Ascending aorta (tissue), 2 donors: ENCODE measurements at regions not wholly inside any gene's neighbourhood (a gene's known extent, or its start where the extent isn't known, plus 50 kb on each side); places are given as distances from the start of the nearest gene placed in this dataset.

Experiments
- DNase-seq, 2 donors: peaks; one replicate each; pipeline ENCODE4 v3.0.0-alpha.2; 2019; ENCODE audit warnings: low spot score in 2 of 2
- H3K27ac ChIP-seq, 2 donors: fragments of 200-600 bp; sonication (generic); one replicate each; pipeline ENCODE4 v1.5.1; 2016 to 2017; ENCODE audit warnings: mild to moderate bottlenecking in 1 of 2
- H3K27me3 ChIP-seq: fragments of 200-600 bp; sonication (generic); one replicate; pipeline ENCODE4 v1.5.1; 2017
- H3K36me3 ChIP-seq, 2 donors: fragments of 200-600 bp; sonication (generic); one replicate each; pipeline ENCODE4 v1.5.1; 2016
- H3K4me1 ChIP-seq, 2 donors: fragments of 200-600 bp; sonication (generic); one replicate each; pipeline ENCODE4 v1.5.1; 2016 to 2017; ENCODE audit warnings: mild to moderate bottlenecking in 1 of 2
- H3K4me3 ChIP-seq, 2 donors: fragments of 200-600 bp; sonication (generic); one replicate each; pipeline ENCODE4 v1.5.1; 2016 to 2017; ENCODE audit warnings: mild to moderate bottlenecking in 1 of 2
- H3K9me3 ChIP-seq, 2 donors: fragments of 200-600 bp; sonication (generic); one replicate each; pipeline ENCODE4 v1.5.1; 2016
- intact Hi-C: fragments of 100-400 bp; cut with DNase I; formaldehyde crosslinking; loops from one replicate; pipeline ENCODE4 v1.15.1; 2023
- TF ChIP-seq, protein P1 (sequence below), 3 experiments: fragments of 200-600 bp in 2 of 3; fragments of 450-650 bp in 1 of 3; sonication (generic) in 2 of 3; IDR thresholded peaks; one replicate each; pipeline ENCODE4 v1.5.1; 2016 to 2019; ENCODE audit warnings: antibody characterized with exemption in 3 of 3, mild to moderate bottlenecking in 1 of 3, moderate library complexity in 1 of 3

DNA sequence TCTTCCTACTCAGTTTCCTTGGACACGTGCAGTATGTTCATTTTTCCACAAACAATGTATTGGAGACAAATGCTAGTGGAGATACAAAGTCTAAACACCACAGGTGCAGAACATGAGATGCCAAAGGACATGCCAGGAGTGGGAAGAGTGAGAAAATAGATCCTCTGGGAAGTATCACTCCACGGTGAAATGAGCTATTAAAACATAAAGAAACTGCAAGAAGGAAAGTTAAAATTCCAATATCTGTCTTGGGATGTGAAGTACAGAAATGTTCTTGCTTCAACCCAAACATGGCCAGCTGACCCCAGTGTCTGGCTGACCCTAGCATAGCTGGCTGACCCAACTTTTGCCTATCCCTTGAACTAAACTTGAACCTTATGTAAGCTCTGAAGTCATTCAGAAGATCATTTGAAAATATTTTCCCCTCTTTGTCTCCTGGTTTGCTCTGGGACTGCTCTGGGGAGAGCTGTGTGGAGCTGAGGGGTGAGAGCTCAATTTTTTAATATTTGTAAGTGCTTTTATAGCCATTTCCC, 59.5 kb downstream of the FZD1 start:
- no peaks in the 10 kb centered on the region for H3K4me1 ChIP-seq
- H3K9me3 ChIP-seq: no peaks in the 10 kb centered on the region
- H3K27me3 ChIP-seq: no peaks in the 10 kb centered on the region
- DNase-seq: no peak
- no peaks in the 10 kb centered on the region for H3K36me3 ChIP-seq
- TF ChIP-seq, protein P1, sequence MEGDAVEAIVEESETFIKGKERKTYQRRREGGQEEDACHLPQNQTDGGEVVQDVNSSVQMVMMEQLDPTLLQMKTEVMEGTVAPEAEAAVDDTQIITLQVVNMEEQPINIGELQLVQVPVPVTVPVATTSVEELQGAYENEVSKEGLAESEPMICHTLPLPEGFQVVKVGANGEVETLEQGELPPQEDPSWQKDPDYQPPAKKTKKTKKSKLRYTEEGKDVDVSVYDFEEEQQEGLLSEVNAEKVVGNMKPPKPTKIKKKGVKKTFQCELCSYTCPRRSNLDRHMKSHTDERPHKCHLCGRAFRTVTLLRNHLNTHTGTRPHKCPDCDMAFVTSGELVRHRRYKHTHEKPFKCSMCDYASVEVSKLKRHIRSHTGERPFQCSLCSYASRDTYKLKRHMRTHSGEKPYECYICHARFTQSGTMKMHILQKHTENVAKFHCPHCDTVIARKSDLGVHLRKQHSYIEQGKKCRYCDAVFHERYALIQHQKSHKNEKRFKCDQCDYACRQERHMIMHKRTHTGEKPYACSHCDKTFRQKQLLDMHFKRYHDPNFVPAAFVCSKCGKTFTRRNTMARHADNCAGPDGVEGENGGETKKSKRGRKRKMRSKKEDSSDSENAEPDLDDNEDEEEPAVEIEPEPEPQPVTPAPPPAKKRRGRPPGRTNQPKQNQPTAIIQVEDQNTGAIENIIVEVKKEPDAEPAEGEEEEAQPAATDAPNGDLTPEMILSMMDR (IDR thresholded peaks at IDR 0.05): no peak
- intact Hi-C loops: no loop called here
- no peak overlapping the region for H3K4me3 ChIP-seq
- H3K27ac ChIP-seq: no peak overlapping the region

DNA sequence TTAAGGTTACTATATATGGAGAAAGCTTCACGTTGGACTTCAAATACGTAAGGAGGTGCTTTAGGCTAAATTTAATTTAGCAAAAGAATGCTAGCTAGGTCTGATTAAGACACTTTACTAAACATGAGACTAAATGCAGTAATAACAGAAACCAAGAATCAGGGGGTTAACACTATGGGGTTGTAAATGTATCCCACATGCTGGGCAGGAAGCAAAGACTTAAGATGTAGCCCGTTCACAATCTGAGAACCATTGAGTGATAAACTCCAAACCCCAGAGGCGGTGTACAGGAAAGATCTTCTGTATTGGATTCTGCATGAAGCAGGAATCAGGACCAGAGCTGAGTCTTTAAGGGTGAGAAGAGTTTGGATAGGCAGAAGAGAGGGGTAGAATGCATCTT, 60.4 kb downstream of the FZD1 start:
- no peak for DNase-seq
- Histone ChIP-seq H3K27me3 (no peaks in the 10 kb centered on the region), H3K4me3 (no peak overlapping the region), H3K4me1 (peaks cover 0 to under 1% of the 10 kb centered on the region in 2 donors), H3K27ac (no peak overlapping the region), H3K9me3 (no peaks in the 10 kb centered on the region), H3K36me3 (no peaks in the 10 kb centered on the region)
- intact Hi-C loops: no loop called here
- TF ChIP-seq, protein P1 (IDR thresholded peaks at IDR 0.05): no peak

DNA sequence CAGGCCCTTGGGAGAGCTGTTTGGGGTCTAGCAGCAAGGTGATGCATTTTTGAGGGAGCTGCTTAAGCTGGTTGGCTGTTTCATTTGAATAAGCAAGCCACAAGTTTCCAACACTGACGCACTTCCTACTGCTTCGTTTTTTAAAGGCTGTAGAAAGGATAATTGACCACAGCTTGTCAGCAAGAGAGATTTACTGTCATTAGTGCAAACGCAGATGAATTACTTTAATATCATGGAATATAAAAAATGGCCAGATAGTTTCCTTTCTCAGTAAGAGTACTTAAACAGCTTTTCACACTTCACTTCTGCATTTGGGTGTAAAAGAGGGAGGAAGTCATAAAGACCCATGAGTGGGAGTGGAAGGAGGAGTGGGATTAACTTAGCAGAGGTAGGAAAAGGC, 61.5 kb downstream of the FZD1 start:
- H3K27ac ChIP-seq: no peak overlapping the region
- peaks cover 0 to 4% of the 10 kb centered on the region in 2 donors for H3K4me1 ChIP-seq

DNA sequence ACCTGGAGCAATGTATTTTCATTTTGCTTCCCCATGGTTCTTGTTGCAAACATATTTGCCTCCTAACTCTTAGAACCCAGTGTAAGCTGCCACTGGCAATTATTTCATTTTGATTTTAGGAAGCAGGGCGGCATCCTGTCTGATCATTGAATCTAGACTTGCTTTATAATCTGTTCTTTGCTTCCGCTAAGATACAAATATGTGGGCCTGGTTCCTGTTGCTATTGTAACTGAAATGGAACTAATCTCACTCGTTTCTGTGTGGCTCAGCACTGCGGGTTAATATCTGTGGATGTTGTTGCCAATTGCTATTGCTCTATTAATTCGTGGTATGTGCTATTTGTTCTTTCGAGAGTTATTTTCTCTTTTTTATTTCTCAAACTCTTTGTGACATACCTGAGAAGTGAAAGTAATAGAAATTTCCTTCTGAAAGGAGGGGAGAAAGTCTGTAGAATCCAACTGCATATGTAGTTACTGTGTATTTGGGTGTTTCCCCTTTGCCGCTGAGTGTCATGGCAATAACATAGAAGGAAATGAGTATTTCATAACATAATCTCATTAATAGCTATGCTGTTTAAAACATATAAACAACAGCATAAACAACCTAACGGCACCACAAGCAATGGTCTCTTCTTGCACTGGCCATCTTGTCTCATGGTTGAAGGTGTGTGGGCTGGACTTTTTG, 62.4 kb downstream of the FZD1 start:
- intact Hi-C loops: no loop called here
- DNase-seq: no peak
- Histone ChIP-seq H3K9me3 (no peaks in the 10 kb centered on the region), H3K27ac (no peak overlapping the region), H3K27me3 (no peaks in the 10 kb centered on the region), H3K4me1 (peaks cover 0 to 4% of the 10 kb centered on the region in 2 donors), H3K36me3 (no peaks in the 10 kb centered on the region), H3K4me3 (no peak overlapping the region)
- TF ChIP-seq, protein P1 (IDR thresholded peaks at IDR 0.05): no peak

More for the DNA sequence above, 61.5 kb downstream of the FZD1 start:
- DNase-seq: no peak
- H3K4me3 ChIP-seq: no peak overlapping the region
- H3K36me3 ChIP-seq: no peaks in the 10 kb centered on the region
- TF ChIP-seq, protein P1 (IDR thresholded peaks at IDR 0.05): no peak
- no peaks in the 10 kb centered on the region for H3K9me3 ChIP-seq
- no peaks in the 10 kb centered on the region for H3K27me3 ChIP-seq
- intact Hi-C loops: no loop called here

DNA sequence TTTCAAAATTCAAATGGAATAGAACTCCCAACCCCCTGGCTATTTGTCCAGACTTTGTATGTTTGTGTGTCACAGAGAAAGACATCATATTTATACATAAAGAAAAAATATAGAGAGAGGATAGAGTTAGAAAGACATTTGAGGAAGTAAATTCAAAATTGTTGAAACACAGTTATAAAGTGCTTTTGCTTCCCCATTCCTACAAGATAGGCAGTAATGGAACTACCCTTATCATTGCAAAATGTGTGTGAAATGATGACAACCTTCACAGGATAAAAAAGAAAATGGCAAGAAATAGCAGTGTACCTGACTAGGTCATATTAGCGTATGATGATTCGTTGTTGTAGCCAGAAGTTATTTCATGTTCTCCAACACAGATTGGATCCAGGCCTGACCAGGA, 63.1 kb downstream of the FZD1 start:
- Histone ChIP-seq H3K27ac (no peak overlapping the region), H3K9me3 (no peaks in the 10 kb centered on the region), H3K36me3 (no peaks in the 10 kb centered on the region), H3K4me3 (no peak overlapping the region), H3K4me1 (peaks cover 0 to 4% of the 10 kb centered on the region in 2 donors), H3K27me3 (no peaks in the 10 kb centered on the region)
- no peak for DNase-seq
- intact Hi-C loops: no loop called here
- TF ChIP-seq, protein P1 (IDR thresholded peaks at IDR 0.05): no peak
